Neuronal stem cell (in vitro differentiated cells): ENCODE measurements at regions not wholly inside any gene's neighbourhood (a gene's known extent, or its start where the extent isn't known, plus 50 kb on each side); places are given as distances from the start of the nearest gene placed in this dataset.

Source experiments
- DNase-seq: peaks from one replicate; pipeline ENCODE4 v3.0.0-alpha.2; 2013; ENCODE audit warnings: low spot score
- H2AFZ ChIP-seq: one replicate; pipeline ENCODE4 v1.6.1; 2013; ENCODE audit warnings: mild to moderate bottlenecking, low read length, inconsistent platforms
- H2AK5ac ChIP-seq: 2 replicates; pipeline ENCODE4 v1.6.1; 2013; ENCODE audit warnings: low read depth, mild to moderate bottlenecking, inconsistent platforms, low read length, moderate library complexity, mixed read lengths
- H2BK120ac ChIP-seq: 2 replicates; pipeline ENCODE4 v1.6.1; 2013; ENCODE audit warnings: low read depth, mild to moderate bottlenecking, inconsistent platforms, low read length, moderate library complexity, mixed read lengths
- H2BK12ac ChIP-seq: one replicate; pipeline ENCODE4 v1.6.1; 2013; ENCODE audit warnings: low read length, inconsistent platforms
- H2BK15ac ChIP-seq: 2 replicates; pipeline ENCODE4 v1.6.1; 2013; ENCODE audit warnings: mild to moderate bottlenecking, low read length, inconsistent platforms, mixed read lengths
- H2BK5ac ChIP-seq: one replicate; pipeline ENCODE4 v1.6.1; 2013; ENCODE audit warnings: inconsistent platforms, mild to moderate bottlenecking, low read length, moderate library complexity
- H3K14ac ChIP-seq: one replicate; pipeline ENCODE4 v1.6.1; 2013; ENCODE audit warnings: low read length, inconsistent platforms
- H3K18ac ChIP-seq: 2 replicates; pipeline ENCODE4 v1.6.1; 2013; ENCODE audit warnings: low read length, inconsistent platforms
- H3K23ac ChIP-seq: 2 replicates; pipeline ENCODE4 v1.6.1; 2013; ENCODE audit warnings: low read depth, mild to moderate bottlenecking, mixed read lengths, low read length, inconsistent platforms; ENCODE audit not compliant: poor library complexity
- H3K27ac ChIP-seq: replicated peaks from 3 replicates; pipeline ENCODE4 v1.5.1; 2013; ENCODE audit warnings: low read length, inconsistent platforms
- H3K27me3 ChIP-seq, 3 experiments: 2 replicates each; pipeline ENCODE4 v1.6.1; 2013; ENCODE audit warnings: low read length in 3 of 3, mild to moderate bottlenecking in 2 of 3, inconsistent platforms in 1 of 3, low read depth in 1 of 3, mixed read lengths in 1 of 3, moderate library complexity in 1 of 3; ENCODE audit not compliant: control insufficient read depth in 3 of 3, insufficient read depth in 3 of 3
- H3K36me3 ChIP-seq, 2 donors: replicated peaks in 1 of 2; 2 replicates each; pipeline ENCODE4 v1.6.1; 2013; ENCODE audit warnings: low read length in 2 of 2; ENCODE audit not compliant: control insufficient read depth in 2 of 2, insufficient read depth in 2 of 2
- H3K4ac ChIP-seq: 2 replicates; pipeline ENCODE4 v1.6.1; 2013; ENCODE audit warnings: inconsistent platforms, mild to moderate bottlenecking, low read length, moderate library complexity
- H3K4me1 ChIP-seq, 2 donors: 1 replicate in 1 of 2; 2 replicates in 1 of 2; pipeline ENCODE4 v1.6.1; 2013; ENCODE audit warnings: low read length in 2 of 2, low read depth in 1 of 2; ENCODE audit not compliant: control insufficient read depth in 2 of 2, insufficient read depth in 1 of 2
- H3K4me2 ChIP-seq: one replicate; pipeline ENCODE4 v1.6.1; 2013; ENCODE audit warnings: mild to moderate bottlenecking, low read length, inconsistent platforms; ENCODE audit not compliant: insufficient read depth, poor library complexity, severe bottlenecking
- H3K4me3 ChIP-seq, 2 donors: 2 replicates each; pipeline ENCODE4 v1.5.1; 2013; ENCODE audit warnings: low read length in 2 of 2, mild to moderate bottlenecking in 2 of 2, inconsistent platforms in 1 of 2, moderate library complexity in 1 of 2
- H3K79me1 ChIP-seq: one replicate; pipeline ENCODE4 v1.6.1; 2013; ENCODE audit warnings: low read depth, mild to moderate bottlenecking, inconsistent platforms, low read length, moderate library complexity
- H3K9ac ChIP-seq: one replicate; pipeline ENCODE4 v1.6.1; 2013; ENCODE audit warnings: mild to moderate bottlenecking, low read depth, low read length, inconsistent platforms; ENCODE audit not compliant: poor library complexity
- H3K9me3 ChIP-seq, 2 donors: replicated peaks in 1 of 2; 2 replicates each; pipeline versions ENCODE3 to v1.6.1; 2013; ENCODE audit warnings: low read length in 2 of 2, mild to moderate bottlenecking in 2 of 2, inconsistent platforms in 1 of 2, low read depth in 1 of 2, mixed read lengths in 1 of 2, moderate library complexity in 1 of 2; ENCODE audit not compliant: control insufficient read depth in 2 of 2, insufficient read depth in 1 of 2
- H4K8ac ChIP-seq: one replicate; pipeline ENCODE4 v1.6.1; 2013; ENCODE audit warnings: low read depth, mild to moderate bottlenecking, inconsistent platforms, low read length, moderate library complexity
- H4K91ac ChIP-seq: one replicate; pipeline ENCODE4 v1.6.1; 2013; ENCODE audit warnings: low read length, low read depth, mild to moderate bottlenecking, inconsistent platforms; ENCODE audit not compliant: poor library complexity
- WGBS, 2 donors: extraction: QIAGEN DNeasy Blood & Tissue Kit; methylation state at CpG; one replicate each; pipeline ENCODE4 v1.1.7; 2013; ENCODE audit warnings: missing lambda C conversion rate in 2 of 2, mixed read lengths in 1 of 2; ENCODE audit not compliant: insufficient read length in 2 of 2, insufficient replicate concordance in 1 of 2; ENCODE audit errors: extremely low coverage in 2 of 2; 5-methylcytosine and 5-hydroxymethylcytosine counted together

DNA sequence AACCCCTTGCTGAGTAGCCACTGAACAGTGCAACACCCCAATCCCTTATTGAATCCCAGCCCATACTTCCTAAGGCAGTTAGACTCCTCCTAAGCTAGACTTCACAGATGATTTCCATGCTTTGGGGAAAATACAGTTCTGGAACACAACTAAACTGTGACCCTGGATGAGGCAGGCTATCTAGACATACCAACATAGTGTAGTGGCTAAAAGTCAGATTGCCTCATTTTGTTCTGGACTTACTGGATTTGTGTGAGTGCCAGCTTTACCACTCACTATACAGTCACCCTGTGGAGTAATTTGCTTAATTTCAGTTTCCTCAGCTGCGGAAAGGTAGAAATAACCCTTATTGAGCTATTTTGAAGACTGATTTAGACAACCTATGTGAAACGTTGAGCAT lies 203.1 kb downstream of the ASCL1 start:
- Histone ChIP-seq H2BK5ac (no peak overlapping the region), H3K4me1 (peaks cover 0 to 2% of the 10 kb centered on the region in 2 donors), H3K18ac (no peak overlapping the region), H2BK15ac (no peak overlapping the region), H2AK5ac (no peak overlapping the region), H3K79me1 (no peaks in the 10 kb centered on the region), H3K27ac (no peak overlapping the region), H3K9ac (no peak overlapping the region), H3K4me3 (no peak overlapping the region), H3K23ac (no peak overlapping the region), H3K36me3 (no peaks in the 10 kb centered on the region), H2AFZ (no peak overlapping the region), H3K9me3 (no peaks in the 10 kb centered on the region), H3K4ac (no peak overlapping the region), H3K4me2 (no peak overlapping the region), H3K27me3 (no peaks in the 10 kb centered on the region), H2BK120ac (no peak overlapping the region), H4K8ac (no peak overlapping the region), H3K14ac (no peak overlapping the region), H2BK12ac (no peak overlapping the region), H4K91ac (no peak overlapping the region)
- DNase-seq = no peak
- WGBS, 2 donors = no CpG with 5 or more reads among the region's 2 CpGs

DNA sequence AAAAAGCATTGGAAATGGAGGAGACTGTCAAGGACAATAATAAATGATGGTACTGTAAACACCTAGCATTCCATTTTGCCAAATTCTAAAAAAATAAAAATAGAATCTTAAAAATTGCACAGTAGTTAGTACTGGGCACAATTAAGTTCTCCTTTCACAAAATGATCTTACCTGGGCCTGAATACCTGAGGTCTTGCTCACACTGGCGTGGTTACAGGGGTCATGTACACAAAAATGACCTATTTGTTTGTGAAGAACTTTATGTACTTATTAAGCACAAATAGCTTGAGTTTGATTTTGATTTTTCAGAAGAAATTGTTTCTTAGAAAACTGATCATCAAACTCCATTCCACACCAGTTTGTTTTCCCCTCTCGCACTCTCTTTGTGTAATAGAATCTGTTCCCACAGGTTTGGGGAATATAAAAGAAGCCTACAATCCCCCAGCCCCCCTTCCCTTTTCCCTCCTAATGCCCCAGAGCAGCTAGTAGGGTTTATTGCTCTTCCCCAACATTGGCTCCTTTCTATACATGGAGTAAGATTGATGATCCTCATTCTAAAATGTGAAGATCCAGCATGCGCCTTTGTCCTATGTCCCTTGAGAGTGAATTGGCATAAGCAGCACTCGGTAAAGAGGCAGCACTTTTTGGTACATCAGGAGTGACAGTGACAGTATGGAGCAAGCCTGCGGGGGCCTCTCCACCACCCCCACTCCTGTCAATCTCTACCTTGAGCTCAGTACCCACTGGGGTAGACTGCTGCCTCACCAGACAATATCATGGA lies 204.3 kb downstream of the ASCL1 start:
- no CpG with 5 or more reads among the region's 5 CpGs for WGBS, 2 donors
- Histone ChIP-seq H3K36me3 (no peaks in the 10 kb centered on the region), H3K18ac (no peak overlapping the region), H2BK15ac (no peak overlapping the region), H4K91ac (no peak overlapping the region), H2AK5ac (no peak overlapping the region), H2BK120ac (no peak overlapping the region), H3K4me3 (no peak overlapping the region), H3K27ac (no peak overlapping the region), H3K9me3 (no peaks in the 10 kb centered on the region), H2BK5ac (no peak overlapping the region), H3K79me1 (no peaks in the 10 kb centered on the region), H3K23ac (no peak overlapping the region), H3K4me1 (peaks cover 0 to 2% of the 10 kb centered on the region in 2 donors), H3K14ac (no peak overlapping the region), H3K9ac (no peak overlapping the region), H2BK12ac (no peak overlapping the region), H3K27me3 (no peaks in the 10 kb centered on the region), H3K4me2 (no peak overlapping the region), H4K8ac (no peak overlapping the region), H3K4ac (no peak overlapping the region), H2AFZ (no peak overlapping the region)
- DNase-seq = no peak

DNA sequence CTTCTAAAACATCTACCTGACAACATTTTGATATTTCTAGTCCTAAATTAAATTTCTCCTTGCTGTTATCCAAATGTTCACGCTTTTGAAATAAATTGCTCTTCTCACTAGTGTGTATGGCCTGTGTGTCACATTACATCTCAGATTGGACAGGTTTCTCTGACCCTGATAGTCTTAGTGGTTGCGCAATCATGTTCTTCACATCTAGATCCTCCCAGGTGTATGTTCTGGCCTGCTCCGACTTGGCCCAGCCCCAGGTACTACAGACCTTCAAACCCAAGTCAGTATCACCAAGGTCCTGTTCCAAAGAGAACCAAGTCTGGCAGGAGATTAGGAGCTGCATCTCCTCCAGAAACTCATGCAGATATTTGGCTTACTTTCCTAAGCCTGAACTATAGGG lies 209.5 kb downstream of the ASCL1 start:
- Histone ChIP-seq H3K4me1 (peaks cover 0 to 2% of the 10 kb centered on the region in 2 donors), H2BK15ac (no peak overlapping the region), H3K27me3 (no peaks in the 10 kb centered on the region), H3K36me3 (no peaks in the 10 kb centered on the region), H2AK5ac (no peak overlapping the region), H3K14ac (no peak overlapping the region), H3K9me3 (no peaks in the 10 kb centered on the region), H3K4me2 (no peak overlapping the region), H2AFZ (no peak overlapping the region), H3K4ac (no peak overlapping the region), H2BK5ac (no peak overlapping the region), H3K23ac (no peak overlapping the region), H3K27ac (no peak overlapping the region), H3K4me3 (no peak overlapping the region), H2BK12ac (no peak overlapping the region), H3K9ac (no peak overlapping the region), H3K79me1 (no peaks in the 10 kb centered on the region), H4K91ac (no peak overlapping the region), H2BK120ac (no peak overlapping the region), H4K8ac (no peak overlapping the region), H3K18ac (no peak overlapping the region)
- DNase-seq = no peak
- WGBS, 2 donors = no CpG with 5 or more reads among the region's 3 CpGs

DNA sequence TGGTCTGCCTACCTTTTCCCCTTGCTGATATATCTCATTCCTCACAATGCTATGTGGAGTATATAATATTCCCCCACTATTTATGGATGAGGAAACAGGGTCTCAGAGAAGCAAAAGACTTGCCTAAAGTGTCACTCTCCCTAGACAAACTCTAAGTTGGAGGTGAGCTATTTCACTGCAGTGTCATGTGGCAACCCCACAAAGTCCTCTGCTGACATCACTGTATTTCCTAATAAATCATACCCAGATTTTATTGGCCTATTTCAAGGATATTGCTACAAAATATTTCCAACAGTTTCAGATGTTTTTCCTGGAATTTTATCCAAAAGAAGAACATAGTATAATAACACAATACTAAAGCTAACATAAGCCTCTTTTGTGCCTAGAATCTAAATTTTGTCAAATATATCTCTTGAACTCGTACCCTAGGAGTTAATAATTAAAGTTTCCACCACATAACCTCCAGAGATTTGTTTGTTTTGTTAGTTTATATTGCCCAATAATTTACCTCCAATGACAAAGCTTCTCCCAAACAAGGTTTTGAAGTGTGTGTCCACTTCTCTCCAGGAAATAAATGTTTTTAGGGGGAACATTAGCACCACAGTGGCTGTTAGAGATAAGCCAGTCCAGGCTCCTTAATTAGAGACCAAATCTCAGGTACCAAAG lies 215.1 kb downstream of the ASCL1 start:
- no peak overlapping the region for H3K4me3 ChIP-seq
- no peak overlapping the region for H2AK5ac ChIP-seq
- H2BK15ac ChIP-seq = no peak overlapping the region
- no peak overlapping the region for H4K8ac ChIP-seq
- H3K9me3 ChIP-seq = no peaks in the 10 kb centered on the region
- H3K4ac ChIP-seq = no peak overlapping the region
- no peak overlapping the region for H2BK5ac ChIP-seq
- no peak overlapping the region for H4K91ac ChIP-seq
- no peak overlapping the region for H3K9ac ChIP-seq
- no peak overlapping the region for H3K14ac ChIP-seq
- no peak overlapping the region for H2BK12ac ChIP-seq
- no peaks in the 10 kb centered on the region for H3K27me3 ChIP-seq
- no CpG with 5 or more reads among the region's 1 CpG for WGBS, 2 donors
- no peak overlapping the region for H2BK120ac ChIP-seq
- no peak overlapping the region for H3K4me2 ChIP-seq
- H3K23ac ChIP-seq = no peak overlapping the region
- no peaks in the 10 kb centered on the region for H3K36me3 ChIP-seq
- DNase-seq = no peak
- no peak overlapping the region for H3K18ac ChIP-seq
- H3K27ac ChIP-seq = no peak overlapping the region
- no peak overlapping the region for H2AFZ ChIP-seq
- no peaks in the 10 kb centered on the region for H3K4me1 ChIP-seq
- H3K79me1 ChIP-seq = no peaks in the 10 kb centered on the region
